DOHH2 (cell line): ENCODE measurements at regions not wholly inside any gene's neighbourhood (a gene's known extent, or its start where the extent isn't known, plus 50 kb on each side); places are given as distances from the start of the nearest gene placed in this dataset.

Source experiments
- H3F3A ChIP-seq: fragments of 200-600 bp; sonication (generic), shearing (Covaris generic); 2 replicates; pipeline ENCODE4 v1.6.0; 2016; ENCODE audit warnings: antibody characterized with exemption, mild to moderate bottlenecking; ENCODE audit not compliant: control insufficient read depth, insufficient read depth
- H3K27ac ChIP-seq: fragments of 200-600 bp; sonication (generic); 2 replicates; pipeline ENCODE4 v1.5.1; 2014; ENCODE audit warnings: low read depth, mild to moderate bottlenecking, low read length, moderate library complexity
- H3K27me3 ChIP-seq: fragments of 200-600 bp; sonication (generic); 2 replicates; pipeline ENCODE4 v1.6.1; 2014; ENCODE audit warnings: mild to moderate bottlenecking, low read length, mixed read lengths; ENCODE audit not compliant: control insufficient read depth
- H3K36me3 ChIP-seq: fragments of 200-600 bp; sonication (generic); 2 replicates; pipeline ENCODE4 v1.6.1; 2014; ENCODE audit warnings: mild to moderate bottlenecking, low read length, moderate library complexity, mixed read lengths; ENCODE audit not compliant: control insufficient read depth
- H3K4me1 ChIP-seq: fragments of 200-600 bp; sonication (generic); 2 replicates; pipeline ENCODE4 v1.6.1; 2014; ENCODE audit warnings: mild to moderate bottlenecking, low read length, mixed read lengths; ENCODE audit not compliant: control insufficient read depth
- H3K4me2 ChIP-seq: fragments of 200-600 bp; sonication (generic); 2 replicates; pipeline ENCODE4 v1.6.0; 2014; ENCODE audit warnings: mild to moderate bottlenecking, low read length, moderate library complexity
- H3K4me3 ChIP-seq: fragments of 200-600 bp; sonication (generic); 2 replicates; pipeline ENCODE4 v1.5.1; 2014; ENCODE audit warnings: mild to moderate bottlenecking, low read length, mixed read lengths
- H3K79me2 ChIP-seq: fragments of 200-600 bp; sonication (generic); 2 replicates; pipeline ENCODE4 v1.6.1; 2014; ENCODE audit warnings: mild to moderate bottlenecking, low read length, mixed read lengths; ENCODE audit not compliant: control insufficient read depth
- H3K9me2 ChIP-seq: fragments of 200-600 bp; sonication (generic); replicated peaks from 2 replicates; pipeline ENCODE4 v1.6.1; 2014; ENCODE audit warnings: mild to moderate bottlenecking, low read length, mixed read lengths; ENCODE audit not compliant: control insufficient read depth
- H3K9me3 ChIP-seq: fragments of 200-600 bp; sonication (generic); 2 replicates; pipeline ENCODE4 v1.6.1; 2014; ENCODE audit warnings: antibody characterized with exemption, low read length, mixed read lengths; ENCODE audit not compliant: control insufficient read depth, insufficient read depth
- H4K20me1 ChIP-seq: fragments of 200-600 bp; sonication (generic); 2 replicates; pipeline ENCODE4 v1.6.0; 2014; ENCODE audit warnings: low read depth, mild to moderate bottlenecking, antibody characterized with exemption, low read length, moderate library complexity; ENCODE audit not compliant: control insufficient read depth, insufficient read depth
- EZH2phosphoT487 ChIP-seq: fragments of 200-600 bp; sonication (generic); IDR thresholded peaks from 2 replicates; pipeline ENCODE4 v1.6.1; 2017; ENCODE audit warnings: borderline replicate concordance, mild to moderate bottlenecking, antibody characterized with exemption, low read length, moderate library complexity, mixed read lengths
- TF ChIP-seq, protein P1 (sequence below): fragments of 200-600 bp; sonication (generic); IDR thresholded peaks from one replicate; pipeline ENCODE4 v1.5.1; 2014; ENCODE audit warnings: antibody characterized with exemption, mild to moderate bottlenecking, low read depth, low read length; ENCODE audit not compliant: poor library complexity, severe bottlenecking

DNA sequence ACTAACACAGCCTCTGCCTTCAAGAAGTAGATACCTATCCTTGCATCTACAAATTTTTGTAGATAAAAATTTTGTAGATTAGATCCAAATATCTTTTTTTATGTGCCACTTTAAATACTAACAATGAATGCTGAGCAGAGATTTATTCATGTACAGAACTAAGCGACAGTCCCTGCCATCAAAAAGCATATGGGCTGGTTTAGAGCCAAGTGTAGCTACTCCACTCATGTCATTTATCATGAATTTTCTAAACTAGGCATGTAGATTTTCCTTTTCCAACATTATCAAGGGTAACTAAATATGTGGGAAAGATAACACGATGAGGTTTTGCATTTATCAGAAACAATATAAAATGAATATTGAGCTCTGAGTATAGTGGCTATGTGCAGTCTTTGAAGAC is 857.5 kb downstream of the XPNPEP1 start:
- H3K4me2 ChIP-seq, result no peak overlapping the region
- H3K27ac ChIP-seq, result no peak overlapping the region
- H3K27me3 ChIP-seq, result no peaks in the 10 kb centered on the region
- TF ChIP-seq EZH2phosphoT487, result no peak
- TF ChIP-seq, protein P1, sequence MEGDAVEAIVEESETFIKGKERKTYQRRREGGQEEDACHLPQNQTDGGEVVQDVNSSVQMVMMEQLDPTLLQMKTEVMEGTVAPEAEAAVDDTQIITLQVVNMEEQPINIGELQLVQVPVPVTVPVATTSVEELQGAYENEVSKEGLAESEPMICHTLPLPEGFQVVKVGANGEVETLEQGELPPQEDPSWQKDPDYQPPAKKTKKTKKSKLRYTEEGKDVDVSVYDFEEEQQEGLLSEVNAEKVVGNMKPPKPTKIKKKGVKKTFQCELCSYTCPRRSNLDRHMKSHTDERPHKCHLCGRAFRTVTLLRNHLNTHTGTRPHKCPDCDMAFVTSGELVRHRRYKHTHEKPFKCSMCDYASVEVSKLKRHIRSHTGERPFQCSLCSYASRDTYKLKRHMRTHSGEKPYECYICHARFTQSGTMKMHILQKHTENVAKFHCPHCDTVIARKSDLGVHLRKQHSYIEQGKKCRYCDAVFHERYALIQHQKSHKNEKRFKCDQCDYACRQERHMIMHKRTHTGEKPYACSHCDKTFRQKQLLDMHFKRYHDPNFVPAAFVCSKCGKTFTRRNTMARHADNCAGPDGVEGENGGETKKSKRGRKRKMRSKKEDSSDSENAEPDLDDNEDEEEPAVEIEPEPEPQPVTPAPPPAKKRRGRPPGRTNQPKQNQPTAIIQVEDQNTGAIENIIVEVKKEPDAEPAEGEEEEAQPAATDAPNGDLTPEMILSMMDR, result no peak
- H3K4me3 ChIP-seq, result no peak overlapping the region
- H3K79me2 ChIP-seq, result no peaks in the 10 kb centered on the region
- peaks cover 28% of the 10 kb centered on the region for H3K4me1 ChIP-seq
- H3F3A ChIP-seq, result no peaks in the 10 kb centered on the region
- H4K20me1 ChIP-seq, result no peaks in the 10 kb centered on the region
- H3K36me3 ChIP-seq, result no peaks in the 10 kb centered on the region
- peaks cover 7% of the 10 kb centered on the region; the same call in 1 of the 2 replicates for H3K9me3 ChIP-seq
- H3K9me2 ChIP-seq, result no peaks in the 10 kb centered on the region

DNA sequence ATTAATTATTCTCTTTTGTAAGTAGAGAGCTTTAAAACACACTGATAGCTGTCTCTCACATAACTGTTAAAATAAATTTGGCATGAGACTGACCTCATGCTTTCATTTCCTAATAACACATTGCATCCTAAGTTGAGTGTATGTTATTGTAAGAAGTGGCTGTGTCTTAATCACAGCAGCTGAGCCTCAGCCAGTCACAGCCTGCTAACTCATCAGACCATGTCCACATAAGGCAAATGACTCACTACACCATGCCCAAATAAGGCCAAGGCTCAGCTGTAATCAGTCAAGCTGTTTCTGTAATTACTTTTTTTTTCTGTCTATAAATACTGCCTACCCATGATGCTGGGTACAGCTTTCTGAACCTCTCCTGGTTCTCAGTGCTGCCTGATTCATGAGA is 860.9 kb downstream of the XPNPEP1 start:
- no peaks in the 10 kb centered on the region for H3K27me3 ChIP-seq
- H3K4me1 ChIP-seq, result peaks cover 28% of the 10 kb centered on the region
- H3K4me3 ChIP-seq, result peak overlapping the region; percentile 23; the same call in 1 of the 2 replicates
- H3K79me2 ChIP-seq, result no peaks in the 10 kb centered on the region
- H3K9me2 ChIP-seq, result no peaks in the 10 kb centered on the region
- TF ChIP-seq EZH2phosphoT487, result no peak
- TF ChIP-seq, protein P1, result no peak
- peak overlapping the region; percentile 73 for H3K27ac ChIP-seq
- H3K36me3 ChIP-seq, result no peaks in the 10 kb centered on the region
- peak overlapping the region; percentile 39 for H3K4me2 ChIP-seq
- no peaks in the 10 kb centered on the region for H4K20me1 ChIP-seq
- H3K9me3 ChIP-seq, result peaks cover 12% of the 10 kb centered on the region; the same call in 1 of the 2 replicates
- H3F3A ChIP-seq, result no peaks in the 10 kb centered on the region

DNA sequence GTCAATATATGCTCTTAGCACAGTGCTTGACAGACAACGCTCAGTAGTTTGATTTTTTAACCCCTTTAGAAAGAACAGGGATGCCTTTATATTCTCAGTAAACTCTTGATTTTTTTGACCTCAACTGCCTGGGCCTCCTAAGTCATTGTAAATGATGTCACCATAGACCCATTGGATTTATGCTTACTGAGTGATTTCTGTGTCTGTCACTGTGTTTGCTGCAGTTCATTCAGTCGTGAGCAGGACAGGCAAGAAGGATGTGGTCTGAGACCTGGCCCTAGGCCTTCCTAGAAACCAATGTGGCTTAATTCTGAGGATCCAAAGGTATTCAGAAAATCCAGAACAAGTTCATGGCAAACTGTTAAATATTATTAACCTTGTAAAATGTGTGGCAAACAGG is 868.1 kb downstream of the XPNPEP1 start:
- H3K79me2 ChIP-seq, result no peaks in the 10 kb centered on the region
- H3K4me1 ChIP-seq, result no peaks in the 10 kb centered on the region
- TF ChIP-seq EZH2phosphoT487, result no peak
- TF ChIP-seq, protein P1, result no peak
- no peaks in the 10 kb centered on the region for H4K20me1 ChIP-seq
- no peak overlapping the region for H3K27ac ChIP-seq
- H3K4me2 ChIP-seq, result no peak overlapping the region
- H3K9me2 ChIP-seq, result no peaks in the 10 kb centered on the region
- no peaks in the 10 kb centered on the region for H3K36me3 ChIP-seq
- no peaks in the 10 kb centered on the region for H3K9me3 ChIP-seq
- no peak overlapping the region for H3K4me3 ChIP-seq
- no peaks in the 10 kb centered on the region for H3K27me3 ChIP-seq
- no peaks in the 10 kb centered on the region for H3F3A ChIP-seq
